Cardiac fibroblast (primary cell): ENCODE measurements at regions not wholly inside any gene's neighbourhood (a gene's known extent, or its start where the extent isn't known, plus 50 kb on each side); places are given as distances from the start of the nearest gene placed in this dataset.

Experiments used
- DNase-seq, 2 donors: peaks; one replicate each; pipeline versions ENCODE4 v3.0.0 to v3.0.0-alpha.2; 2010; ENCODE audit warnings: low read depth in 2 of 2
- H3K4me3 ChIP-seq, 2 donors: replicated peaks in 1 of 2; 1 replicate in 1 of 2; 2 replicates in 1 of 2; pipeline ENCODE4 v1.5.1; 2011; ENCODE audit warnings: low read depth in 2 of 2, low read length in 2 of 2, mild to moderate bottlenecking in 2 of 2, moderate library complexity in 1 of 2
- CTCF ChIP-seq: IDR thresholded peaks from one replicate; pipeline ENCODE4 v1.5.1; 2011; ENCODE audit warnings: low read depth, mild to moderate bottlenecking, low read length, inconsistent platforms

- DNase-seq, result no peak
- TF ChIP-seq CTCF, result no peak
- no peak overlapping the region for H3K4me3 ChIP-seq
Observed at GRCh38 chr11:69959461-69959860, 118.7 kb upstream of the ANO1 start.

DNA sequence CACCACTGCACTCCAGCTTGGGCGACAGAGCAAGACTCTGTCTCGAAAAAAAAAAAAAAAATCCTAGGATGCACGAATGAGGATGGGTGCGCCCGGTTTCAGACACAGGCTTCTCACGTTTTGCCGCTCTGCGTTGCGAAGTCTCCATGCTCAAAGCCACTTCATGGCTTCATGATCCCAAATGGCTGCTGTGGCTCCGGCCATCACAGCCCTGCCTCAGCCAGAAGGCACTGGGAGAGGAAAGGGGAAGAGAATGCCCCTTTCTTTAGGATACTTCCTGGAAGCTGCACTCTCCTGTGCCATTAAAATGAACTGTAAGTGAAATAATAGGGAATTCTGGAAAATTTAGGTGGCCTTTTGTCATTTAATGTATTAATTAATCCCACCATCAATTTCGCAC, 116.4 kb upstream of the ANO1 start:
- TF ChIP-seq CTCF, result no peak
- DNase-seq, result no peak
- no peak overlapping the region for H3K4me3 ChIP-seq

DNA sequence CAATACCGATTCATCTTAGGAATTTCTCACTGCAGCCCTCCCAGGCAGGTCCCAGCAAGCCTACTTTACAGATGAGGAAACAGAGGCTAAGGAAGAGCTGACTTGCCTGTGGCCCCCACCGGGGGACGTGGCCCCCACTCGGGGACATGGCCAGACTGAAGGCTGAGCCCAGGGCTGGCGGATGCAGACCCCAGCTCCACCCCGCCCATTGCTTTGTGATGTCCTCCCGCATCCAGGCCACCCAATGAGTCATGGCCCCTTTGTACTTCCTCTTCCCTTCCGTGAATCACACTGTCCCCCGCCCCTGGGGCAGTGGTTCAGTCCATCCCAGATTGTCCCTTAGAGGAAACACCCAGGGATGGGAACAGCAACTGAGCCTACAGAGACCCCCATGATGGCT, 116.0 kb upstream of the ANO1 start:
- no peak overlapping the region for H3K4me3 ChIP-seq
- TF ChIP-seq CTCF, result no peak
- DNase-seq, result peak; percentile 19 to 68

DNA sequence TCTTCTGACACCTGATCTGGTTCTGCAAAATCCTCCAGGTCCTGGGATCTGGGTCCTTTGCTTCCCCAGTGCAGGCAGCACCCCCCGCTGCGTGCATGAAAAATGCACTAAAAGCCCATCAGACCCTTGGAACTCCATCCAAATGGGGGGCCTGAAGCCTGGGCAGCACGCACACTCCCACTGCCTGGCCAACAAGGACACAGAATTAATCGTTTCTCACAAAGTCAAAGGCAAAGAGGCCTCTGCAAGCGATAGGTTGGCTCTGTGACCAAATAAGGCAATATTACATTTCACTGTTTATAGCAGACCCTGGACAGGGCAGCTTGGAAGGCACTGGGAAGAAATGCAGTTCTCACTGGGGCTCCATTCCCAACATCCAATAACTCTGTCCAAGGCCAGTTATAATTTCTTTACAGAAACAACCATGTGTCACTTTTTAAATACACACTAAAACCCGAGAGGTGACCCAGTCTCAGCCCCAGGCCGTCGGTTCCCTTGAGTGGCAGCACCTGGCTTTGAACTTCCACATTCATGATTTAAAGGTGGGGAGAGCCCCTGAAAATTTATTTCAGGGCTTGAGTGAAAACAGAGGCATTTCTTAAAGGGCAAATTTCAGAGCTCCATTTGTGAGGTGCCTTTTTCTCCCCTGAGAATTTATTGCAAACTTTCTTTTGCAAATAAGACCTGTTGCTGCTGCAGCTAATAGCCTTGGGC, 114.4 kb upstream of the ANO1 start:
- TF ChIP-seq CTCF, result no peak
- H3K4me3 ChIP-seq, result no peak overlapping the region
- no peak for DNase-seq

DNA sequence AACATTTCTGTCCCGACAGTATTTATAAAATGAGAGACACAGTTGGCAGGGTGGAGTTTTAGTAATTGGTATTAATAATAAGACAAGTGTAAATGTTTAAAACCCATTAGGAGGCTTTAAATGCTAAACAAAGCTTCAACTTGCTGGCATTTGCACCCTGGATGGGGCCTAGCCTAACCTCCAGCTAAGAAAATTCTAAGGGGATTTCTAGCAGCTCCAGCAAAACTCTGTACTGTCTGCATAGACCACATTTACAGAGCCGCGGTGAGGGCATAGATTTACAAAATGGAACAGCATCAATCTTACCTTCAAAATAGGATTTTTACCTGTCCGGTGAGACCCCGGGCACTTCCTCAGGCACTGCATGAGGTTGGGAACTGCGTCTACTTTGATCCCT, 113.9 kb upstream of the ANO1 start:
- H3K4me3 ChIP-seq, result no peak overlapping the region
- no peak for DNase-seq
- TF ChIP-seq CTCF, result no peak

- H3K4me3 ChIP-seq, result no peak overlapping the region
- TF ChIP-seq CTCF, result no peak
- DNase-seq, result no peak
Observed at GRCh38 chr11:69965821-69966582, 112.1 kb upstream of the ANO1 start.

GRCh38 chr11:69966583-69966835, 111.6 kb upstream of the ANO1 start:
- H3K4me3 ChIP-seq, result no peak overlapping the region
- TF ChIP-seq CTCF, result no peak
- no peak for DNase-seq
